ENCODE measurements at regions not wholly inside any gene's neighbourhood (a gene's known extent, or its start where the extent isn't known, plus 50 kb on each side); places are given as distances from the start of the nearest gene placed in this dataset.

DNA sequence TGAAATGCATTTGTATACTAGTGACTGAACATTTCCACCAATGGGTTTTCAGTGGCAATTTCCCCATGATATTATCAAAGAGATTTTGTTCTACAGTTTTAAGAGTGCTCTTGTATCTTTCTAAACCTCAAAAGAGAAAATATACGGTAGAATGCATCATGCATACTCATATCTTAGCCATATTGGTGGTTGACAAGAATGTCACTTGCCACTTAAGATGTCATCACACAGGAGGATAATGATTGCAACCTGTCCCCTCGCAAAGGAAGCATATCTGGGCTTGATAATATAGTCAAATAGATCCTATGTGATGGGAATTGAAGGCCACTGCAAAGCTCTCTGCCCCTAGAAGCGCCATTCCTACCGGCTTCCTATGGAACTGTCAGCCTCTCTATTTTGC is 79.3 kb upstream of the ARMC3 start:
- no peak overlapping the region for H2AFZ ChIP-seq
- H3K36me3 ChIP-seq (replicated peaks; ENCODE audit: insufficient read depth, low read depth), result no peaks in the 10 kb centered on the region
- no peak overlapping the region for H3K4me3 ChIP-seq
- peaks cover 3% of the 10 kb centered on the region for H3K4me1 ChIP-seq (ENCODE audit: insufficient read depth)
- 93% methylated on average over 4 of the region's 4 CpGs for WGBS (ENCODE audit: low lambda C conversion rate, missing lambda C conversion rate)
- no peaks in the 10 kb centered on the region for H3K27me3 ChIP-seq
- no peak overlapping the region for H3K27ac ChIP-seq
- H3K9me3 ChIP-seq (ENCODE audit: low read depth), result no peaks in the 10 kb centered on the region
- no peaks in the 10 kb centered on the region for H3K9me2 ChIP-seq (replicated peaks; ENCODE audit: insufficient read depth)
- TF ChIP-seq EZH2 (IDR thresholded peaks at IDR 0.05; ENCODE audit: borderline replicate concordance) (no peak), EZH2phosphoT487 (IDR thresholded peaks at IDR 0.05; ENCODE audit: low read depth, severe bottlenecking, unreplicated experiment) (no peak)
- TF ChIP-seq, protein P1, sequence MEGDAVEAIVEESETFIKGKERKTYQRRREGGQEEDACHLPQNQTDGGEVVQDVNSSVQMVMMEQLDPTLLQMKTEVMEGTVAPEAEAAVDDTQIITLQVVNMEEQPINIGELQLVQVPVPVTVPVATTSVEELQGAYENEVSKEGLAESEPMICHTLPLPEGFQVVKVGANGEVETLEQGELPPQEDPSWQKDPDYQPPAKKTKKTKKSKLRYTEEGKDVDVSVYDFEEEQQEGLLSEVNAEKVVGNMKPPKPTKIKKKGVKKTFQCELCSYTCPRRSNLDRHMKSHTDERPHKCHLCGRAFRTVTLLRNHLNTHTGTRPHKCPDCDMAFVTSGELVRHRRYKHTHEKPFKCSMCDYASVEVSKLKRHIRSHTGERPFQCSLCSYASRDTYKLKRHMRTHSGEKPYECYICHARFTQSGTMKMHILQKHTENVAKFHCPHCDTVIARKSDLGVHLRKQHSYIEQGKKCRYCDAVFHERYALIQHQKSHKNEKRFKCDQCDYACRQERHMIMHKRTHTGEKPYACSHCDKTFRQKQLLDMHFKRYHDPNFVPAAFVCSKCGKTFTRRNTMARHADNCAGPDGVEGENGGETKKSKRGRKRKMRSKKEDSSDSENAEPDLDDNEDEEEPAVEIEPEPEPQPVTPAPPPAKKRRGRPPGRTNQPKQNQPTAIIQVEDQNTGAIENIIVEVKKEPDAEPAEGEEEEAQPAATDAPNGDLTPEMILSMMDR (IDR thresholded peaks at IDR 0.05; ENCODE audit: poor library complexity), result no peak
- DNase-seq (ENCODE audit: low spot score), result no peak
- no peaks in the 10 kb centered on the region for H4K20me1 ChIP-seq (ENCODE audit: insufficient read depth, poor library complexity, severe bottlenecking)
- no peak overlapping the region for H3K4me2 ChIP-seq
- no peaks in the 10 kb centered on the region for H3K79me2 ChIP-seq

DNA sequence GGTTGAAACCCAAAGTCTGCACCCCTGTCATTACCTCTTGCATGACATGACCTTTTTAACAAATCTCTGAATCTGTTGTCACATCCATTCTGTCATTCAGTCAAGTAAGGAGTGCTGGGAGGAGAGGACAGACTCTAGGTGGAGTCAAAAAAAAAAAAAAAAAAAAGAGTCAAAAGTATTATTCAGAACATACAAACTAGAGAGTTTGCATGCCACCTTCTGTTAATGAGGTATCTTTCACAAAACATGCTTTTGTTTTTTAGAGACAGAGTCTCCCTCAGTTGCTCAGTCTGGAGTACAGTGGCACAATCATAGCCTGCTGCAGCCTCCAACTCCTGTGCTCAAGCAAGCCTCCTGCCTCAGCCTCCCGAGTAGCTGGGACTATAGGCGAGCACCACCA is 81.6 kb upstream of the ARMC3 start:
- H3K36me3 ChIP-seq (replicated peaks; ENCODE audit: insufficient read depth, low read depth), result no peaks in the 10 kb centered on the region
- no peak for DNase-seq (ENCODE audit: low spot score)
- no peak overlapping the region for H3K4me3 ChIP-seq
- TF ChIP-seq EZH2 (IDR thresholded peaks at IDR 0.05; ENCODE audit: borderline replicate concordance) (no peak), EZH2phosphoT487 (IDR thresholded peaks at IDR 0.05; ENCODE audit: low read depth, severe bottlenecking, unreplicated experiment) (no peak)
- TF ChIP-seq, protein P1 (IDR thresholded peaks at IDR 0.05; ENCODE audit: poor library complexity), result no peak
- H3K27ac ChIP-seq, result no peak overlapping the region
- H3K27me3 ChIP-seq, result no peaks in the 10 kb centered on the region
- 93% methylated on average over 2 of the region's 2 CpGs for WGBS (ENCODE audit: low lambda C conversion rate, missing lambda C conversion rate)
- H3K4me1 ChIP-seq (ENCODE audit: insufficient read depth), result peaks cover 3% of the 10 kb centered on the region
- no peaks in the 10 kb centered on the region for H4K20me1 ChIP-seq (ENCODE audit: insufficient read depth, poor library complexity, severe bottlenecking)
- H3K79me2 ChIP-seq, result no peaks in the 10 kb centered on the region
- H3K9me3 ChIP-seq (ENCODE audit: low read depth), result no peaks in the 10 kb centered on the region
- H2AFZ ChIP-seq, result no peak overlapping the region
- H3K9me2 ChIP-seq (replicated peaks; ENCODE audit: insufficient read depth), result no peaks in the 10 kb centered on the region
- H3K4me2 ChIP-seq, result no peak overlapping the region

- Histone ChIP-seq H3K36me3 (replicated peaks; ENCODE audit: insufficient read depth, low read depth) (no peaks in the 10 kb centered on the region), H3K4me1 (ENCODE audit: insufficient read depth) (peaks cover under 1% of the 10 kb centered on the region), H2AFZ (no peak overlapping the region), H4K20me1 (ENCODE audit: insufficient read depth, poor library complexity, severe bottlenecking) (no peaks in the 10 kb centered on the region), H3K79me2 (no peaks in the 10 kb centered on the region), H3K9me2 (replicated peaks; ENCODE audit: insufficient read depth) (no peaks in the 10 kb centered on the region), H3K27me3 (no peaks in the 10 kb centered on the region), H3K9me3 (ENCODE audit: low read depth) (no peaks in the 10 kb centered on the region), H3K4me2 (no peak overlapping the region), H3K4me3 (no peak overlapping the region), H3K27ac (no peak overlapping the region)
- no peak for DNase-seq (ENCODE audit: low spot score)
- 75% methylated on average over 5 of the region's 5 CpGs for WGBS (ENCODE audit: low lambda C conversion rate, missing lambda C conversion rate)
- TF ChIP-seq, protein P1 (IDR thresholded peaks at IDR 0.05; ENCODE audit: poor library complexity), result no peak
- TF ChIP-seq EZH2phosphoT487 (IDR thresholded peaks at IDR 0.05; ENCODE audit: low read depth, severe bottlenecking, unreplicated experiment) (no peak), EZH2 (IDR thresholded peaks at IDR 0.05; ENCODE audit: borderline replicate concordance) (no peak)
Measured at GRCh38 chr10:22839639-22840038, 88.2 kb upstream of the ARMC3 start.

DNA sequence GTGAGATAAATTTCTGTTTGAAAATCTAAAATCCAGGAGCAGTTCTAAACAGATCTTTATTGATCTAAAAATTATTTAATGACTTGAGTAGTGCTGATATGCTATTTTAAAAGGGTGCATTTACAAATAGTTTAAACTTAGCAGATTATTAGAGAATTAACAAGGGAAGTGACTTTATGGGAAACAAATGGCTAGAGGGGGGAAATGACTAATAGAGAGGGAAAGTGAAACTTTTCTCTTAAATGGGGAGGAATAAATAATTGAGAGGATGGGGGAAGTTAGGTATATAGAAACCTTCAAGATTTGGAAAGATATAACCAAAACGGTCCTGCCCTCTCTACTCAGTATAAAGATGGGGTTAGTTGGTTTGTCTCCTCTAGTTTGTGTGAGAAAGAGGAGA is 90.1 kb upstream of the ARMC3 start:
- no peaks in the 10 kb centered on the region for H3K27me3 ChIP-seq
- WGBS (ENCODE audit: low lambda C conversion rate, missing lambda C conversion rate), result 83% methylated on average over 1 of the region's 1 CpG
- H3K36me3 ChIP-seq (replicated peaks; ENCODE audit: insufficient read depth, low read depth), result no peaks in the 10 kb centered on the region
- no peaks in the 10 kb centered on the region for H3K9me2 ChIP-seq (replicated peaks; ENCODE audit: insufficient read depth)
- no peaks in the 10 kb centered on the region for H4K20me1 ChIP-seq (ENCODE audit: insufficient read depth, poor library complexity, severe bottlenecking)
- no peaks in the 10 kb centered on the region for H3K9me3 ChIP-seq (ENCODE audit: low read depth)
- H3K4me2 ChIP-seq, result no peak overlapping the region
- DNase-seq (ENCODE audit: low spot score), result no peak
- peaks cover 12% of the 10 kb centered on the region for H3K4me1 ChIP-seq (ENCODE audit: insufficient read depth)
- H3K4me3 ChIP-seq, result no peak overlapping the region
- no peaks in the 10 kb centered on the region for H3K79me2 ChIP-seq
- no peak overlapping the region for H3K27ac ChIP-seq
- TF ChIP-seq, protein P1 (IDR thresholded peaks at IDR 0.05; ENCODE audit: poor library complexity), result no peak
- TF ChIP-seq EZH2phosphoT487 (IDR thresholded peaks at IDR 0.05; ENCODE audit: low read depth, severe bottlenecking, unreplicated experiment) (no peak), EZH2 (IDR thresholded peaks at IDR 0.05; ENCODE audit: borderline replicate concordance) (no peak)
- H2AFZ ChIP-seq, result no peak overlapping the region
